ENCODE measurements at regions not wholly inside any gene's neighbourhood (a gene's known extent, or its start where the extent isn't known, plus 50 kb on each side); places are given as distances from the start of the nearest gene placed in this dataset.

- BruUV-seq (replicated peaks) = no TSS peak
- ChIA-PET CTCF (interaction anchor here (0.6 to 3.4 kb wide), 6 partner anchors 87 to 323 kb away, joined by 3 to 15 read pairs (median 4); no protein-coding TSS in a partner anchor), SMC1A (ENCODE audit: uncharacterized antibody, unreplicated experiment) (interaction anchor here (0.8 kb wide), 2 partner anchors 9 to 149 kb away, joined by 3 to 4 read pairs; no protein-coding TSS in a partner anchor), RAD21 (ENCODE audit: unreplicated experiment) (interaction anchor here (0.8 to 1.1 kb wide), 2 partner anchors 90 to 158 kb away, joined by 3 read pairs; no protein-coding TSS in a partner anchor), POLR2A (interaction anchor here (0.6 kb wide), 1 partner anchor 147 kb away, joined by 5 read pairs; no protein-coding TSS in a partner anchor)
- Histone ChIP-seq H3K4me2 (ENCODE audit: control insufficient read depth, insufficient read depth) (no peak overlapping the region), H3K79me2 (ENCODE audit: control insufficient read depth, insufficient read depth, low read length) (no peaks in the 10 kb centered on the region), H4K20me1 (ENCODE audit: control insufficient read depth, insufficient read depth) (no peaks in the 10 kb centered on the region), H3K4me1 (ENCODE audit: control insufficient read depth, insufficient read depth, low read length) (no peaks in the 10 kb centered on the region), H2AFZ (ENCODE audit: control insufficient read depth, low read depth, low read length) (no peak overlapping the region), H3K36me3 (ENCODE audit: control insufficient read depth in 2 of 2, insufficient read depth in 2 of 2, low read length in 1 of 2) (no peaks in the 10 kb centered on the region), H3K27ac (ENCODE audit: control insufficient read depth, insufficient read depth) (no peak overlapping the region), H3K9ac (ENCODE audit: control insufficient read depth, insufficient read depth, low read length) (no peak overlapping the region), H3K4me3 (no peak overlapping the region), H3K27me3 (replicated peaks in 1 of 2; ENCODE audit: control insufficient read depth in 2 of 2, insufficient read depth in 2 of 2, low read length in 1 of 2) (no peaks in the 10 kb centered on the region; a peak in 1 of 4 replicates), H3K9me3 (replicated peaks; ENCODE audit: control insufficient read depth, insufficient read depth, low read length) (no peaks in the 10 kb centered on the region)
- ATAC-seq = peak; percentile 54
- FAIRE-seq = no peak
- DNase-seq (ENCODE audit: low read depth, low spot score) = no peak
- intact Hi-C loops (cut with micrococcal nuclease; ENCODE audit: unreplicated experiment) (no loop called here), in situ Hi-C loops (cut with MboI) (no loop called here)
- WGBS (ENCODE audit: insufficient coverage, insufficient replicate concordance, low lambda C conversion rate, missing lambda C conversion rate) = 42% methylated on average over 2 of the region's 2 CpGs
- TF ChIP-seq CTCF (IDR thresholded peaks at IDR 0.05 in 2 of 3, conservative IDR thresholded peaks at IDR 0.05 in 1 of 3; ENCODE audit: control insufficient read depth in 2 of 3, extremely low read depth in 1 of 3, insufficient read depth in 1 of 3, low read depth in 3 of 3, low read length in 3 of 3) (peak in 1 of 3 experiments; percentile 28; a peak in 2 of 6 replicates), PAX5 (IDR thresholded peaks at IDR 0.05; ENCODE audit: borderline replicate concordance, low read depth, low read length) (no peak), MXI1 (IDR thresholded peaks at IDR 0.05; ENCODE audit: low read depth, low read length) (no peak), SREBF2 (IDR thresholded peaks at IDR 0.05; ENCODE audit: low read length) (no peak), MAX (IDR thresholded peaks at IDR 0.05; ENCODE audit: low read depth, low read length) (no peak), ESRRA (IDR thresholded peaks at IDR 0.05; ENCODE audit: low read length) (no peak), E2F8 (IDR thresholded peaks at IDR 0.05; ENCODE audit: low read depth, partially characterized antibody) (no peak), RAD21 (IDR thresholded peaks at IDR 0.05; ENCODE audit: insufficient read depth, low read depth, low read length) (peak; percentile 51; the same call in 1 of the 2 replicates), ZNF207 (IDR thresholded peaks at IDR 0.05; ENCODE audit: borderline replicate concordance) (no peak), ATF3 (IDR thresholded peaks at IDR 0.05; ENCODE audit: borderline replicate concordance, extremely low read depth, low read depth, low read length) (no peak), ELK1 (IDR thresholded peaks at IDR 0.05; ENCODE audit: low read depth, low read length) (no peak), ATF7 (IDR thresholded peaks at IDR 0.05; ENCODE audit: low read depth) (no peak), STAT1 (conservative IDR thresholded peaks at IDR 0.05) (no peak)
Measured at GRCh38 chr6:25175681-25176080, 103.5 kb upstream of the CARMIL1 start.

Data from GM12878 (cell line).